ENCODE measurements at regions not wholly inside any gene's neighbourhood (a gene's known extent, or its start where the extent isn't known, plus 50 kb on each side); places are given as distances from the start of the nearest gene placed in this dataset.
"Not testable (repeated sequence)": the region's sequence is repeated elsewhere in the genome, so short reads cannot be mapped to it uniquely, and the experiment has no call there.

DNA sequence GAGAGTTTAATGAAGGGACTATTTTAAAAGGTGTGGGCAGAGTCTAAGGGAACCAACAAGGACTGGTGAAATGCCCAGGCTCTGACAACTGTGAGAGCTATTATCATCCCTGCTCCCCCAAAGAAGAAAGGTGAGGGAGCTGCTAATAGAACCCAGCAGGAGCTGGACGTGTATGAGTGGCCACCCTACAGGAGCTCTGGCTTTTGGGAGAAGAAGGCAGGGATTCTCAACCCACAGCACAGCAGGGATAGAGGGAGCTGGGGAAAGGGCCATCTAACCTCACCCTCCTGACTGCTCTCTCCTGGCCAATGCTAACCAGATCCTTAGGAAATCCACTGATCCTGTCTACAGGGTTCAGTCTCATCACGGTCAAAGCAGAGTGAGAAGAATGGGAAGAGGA is 57.1 kb downstream of the GRIN2B start:
- no peak for DNase-seq (ENCODE audit: low read depth)

DNA sequence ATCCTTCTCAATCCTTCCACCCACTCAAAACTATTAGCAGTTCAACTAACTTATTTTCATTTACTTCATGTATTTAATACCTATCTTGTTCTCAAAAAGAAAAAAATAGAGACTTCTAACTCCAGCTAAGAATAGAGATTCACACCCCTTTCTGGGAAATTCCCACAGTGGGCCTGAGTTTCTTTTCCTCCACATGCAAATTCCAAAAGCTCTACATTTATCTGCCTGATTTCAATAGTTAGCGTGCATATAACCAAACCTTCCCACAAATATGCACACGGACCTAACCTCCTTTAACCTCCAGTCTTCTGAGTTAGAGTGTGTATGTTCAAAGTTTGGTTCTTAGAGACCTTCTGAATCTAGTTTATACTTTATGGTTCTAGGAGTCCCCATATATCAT is 62.5 kb downstream of the GRIN2B start:
- no peak for DNase-seq (ENCODE audit: low read depth)

DNA sequence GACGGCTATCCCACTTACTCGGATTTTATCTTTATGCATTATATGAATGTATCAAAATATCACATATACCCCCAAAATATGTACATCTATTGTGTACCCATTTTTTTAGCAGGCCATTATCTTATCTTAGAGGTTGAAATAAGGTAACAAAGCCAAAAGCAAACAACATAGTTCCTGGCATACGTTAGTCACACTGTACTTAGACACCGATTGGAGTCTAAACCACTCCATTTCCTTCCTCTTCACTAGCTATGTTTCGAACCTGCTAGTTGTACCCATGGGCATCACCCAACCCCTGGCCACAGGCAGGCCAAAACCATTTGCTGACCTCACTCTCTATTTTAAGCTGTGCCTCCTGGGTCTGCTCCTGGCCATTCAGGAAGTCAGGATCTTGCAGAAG is 66.3 kb downstream of the GRIN2B start:
- no peak for DNase-seq (ENCODE audit: low read depth)

- no peak for DNase-seq (ENCODE audit: low read depth)
Observed at GRCh38 chr12:13913371-13913770, 68.0 kb downstream of the GRIN2B start.

DNA sequence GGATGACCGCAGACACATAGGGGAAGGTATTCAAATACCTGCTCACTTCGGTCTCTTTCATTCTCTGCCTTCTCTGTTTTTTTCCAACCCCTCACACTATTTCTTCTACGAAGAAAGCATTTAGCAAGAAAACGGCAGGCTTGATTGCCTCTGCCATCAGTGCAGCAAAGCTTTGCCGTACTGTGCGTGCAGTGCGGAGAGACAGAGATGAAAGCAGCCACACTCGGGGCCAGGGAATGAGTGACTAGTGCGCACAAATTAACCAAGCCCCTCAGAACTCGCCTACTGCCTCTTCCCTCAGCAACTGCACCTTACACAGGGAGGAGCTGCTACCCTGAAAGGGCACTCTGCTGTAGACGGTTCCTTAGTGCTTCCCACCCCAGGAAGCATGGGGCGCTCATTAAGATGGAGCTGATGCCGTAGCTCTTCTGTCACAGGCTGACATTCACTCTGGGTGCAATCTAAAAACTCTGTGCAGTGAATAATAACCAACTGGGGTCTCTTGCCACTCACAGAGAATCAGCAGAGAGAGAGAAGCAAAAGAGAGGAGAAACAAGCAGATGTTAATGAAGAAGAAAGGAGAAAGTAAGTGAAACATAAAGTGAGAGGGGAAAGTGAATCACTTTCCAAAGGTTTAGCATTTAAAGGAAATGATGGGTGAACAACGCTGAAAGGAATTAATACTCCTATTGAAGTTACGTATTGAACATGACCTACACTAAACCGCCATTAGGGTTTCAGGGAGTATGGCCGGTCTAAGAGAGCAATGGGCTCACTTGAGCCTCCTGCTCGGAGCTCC is 69.4 kb downstream of the GRIN2B start:
- DNase-seq (ENCODE audit: low read depth), result no peak

DNA sequence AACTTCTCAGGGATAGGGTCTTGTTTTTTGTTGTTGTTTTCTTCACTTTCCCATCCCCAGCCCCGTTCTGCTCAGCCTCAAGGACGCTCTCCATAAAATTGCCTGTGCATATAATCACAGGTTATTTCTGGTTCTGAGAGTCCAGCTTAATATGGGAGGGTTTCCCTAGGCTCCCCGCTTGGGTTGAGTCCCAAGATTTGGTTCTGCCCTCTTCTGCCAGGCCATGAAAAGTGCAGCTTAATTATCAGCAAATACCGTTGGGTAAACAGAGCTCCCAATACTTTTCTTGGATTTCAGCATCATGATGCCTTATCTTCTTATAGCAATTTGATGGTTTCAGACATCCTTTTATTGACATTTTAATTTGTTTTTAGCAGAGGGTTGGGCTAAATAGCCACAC is 75.6 kb downstream of the GRIN2B start:
- no peak for DNase-seq (ENCODE audit: low read depth)

DNA sequence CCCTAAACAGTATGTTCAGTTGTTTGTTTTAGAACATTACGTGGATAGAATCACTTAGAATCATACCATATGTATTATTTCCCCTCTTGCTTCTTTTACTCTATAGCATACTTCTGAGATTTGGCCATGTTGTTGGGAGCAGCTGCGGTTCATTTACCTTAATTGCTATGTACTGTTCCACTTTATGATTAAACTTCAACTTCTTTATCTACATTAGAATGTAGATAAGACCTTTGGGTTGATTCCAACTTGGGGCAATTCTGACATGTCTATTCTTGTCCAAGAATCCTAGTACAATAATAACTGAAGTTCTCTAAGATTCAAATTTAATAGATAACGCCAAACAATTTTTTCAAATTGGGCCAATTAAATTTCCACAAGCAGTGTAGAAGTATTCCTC is 80.7 kb downstream of the GRIN2B start:
- DNase-seq (ENCODE audit: low read depth), result no peak

DNA sequence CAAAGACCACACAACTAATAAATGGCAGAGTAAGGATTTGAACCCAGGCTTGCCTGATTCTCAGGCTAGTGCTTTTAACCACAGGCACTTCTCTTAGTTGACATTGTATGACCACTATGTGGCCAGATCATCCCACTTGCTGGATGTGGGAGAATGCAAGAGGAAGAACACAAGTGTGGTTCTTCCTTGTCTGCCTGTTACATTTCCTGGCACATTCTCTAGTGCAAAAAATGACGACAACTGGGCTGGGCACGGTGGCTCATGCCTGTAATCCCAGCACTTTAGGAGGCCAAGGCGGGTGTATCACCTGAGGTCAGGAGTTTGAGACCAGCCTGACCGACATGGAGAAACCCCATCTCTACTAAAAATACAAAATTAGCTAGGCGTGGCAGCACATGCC is 83.0 kb downstream of the GRIN2B start:
- not testable (repeated sequence) for DNase-seq (ENCODE audit: low read depth)

GRCh38 chr12:13897811-13898210 is 83.6 kb downstream of the GRIN2B start:
- DNase-seq (ENCODE audit: low read depth), result no peak

GRCh38 chr12:13896063-13896626 is 85.3 kb downstream of the GRIN2B start:
- no peak for DNase-seq (ENCODE audit: low read depth)

- DNase-seq (ENCODE audit: low read depth), result no peak
Observed at GRCh38 chr12:13891902-13892301, 89.5 kb downstream of the GRIN2B start.

GRCh38 chr12:13890943-13891342 is 90.5 kb downstream of the GRIN2B start:
- DNase-seq (ENCODE audit: low read depth), result no peak

- no peak for DNase-seq (ENCODE audit: low read depth)
Observed at GRCh38 chr12:13887779-13888388, 93.5 kb downstream of the GRIN2B start.

DNA sequence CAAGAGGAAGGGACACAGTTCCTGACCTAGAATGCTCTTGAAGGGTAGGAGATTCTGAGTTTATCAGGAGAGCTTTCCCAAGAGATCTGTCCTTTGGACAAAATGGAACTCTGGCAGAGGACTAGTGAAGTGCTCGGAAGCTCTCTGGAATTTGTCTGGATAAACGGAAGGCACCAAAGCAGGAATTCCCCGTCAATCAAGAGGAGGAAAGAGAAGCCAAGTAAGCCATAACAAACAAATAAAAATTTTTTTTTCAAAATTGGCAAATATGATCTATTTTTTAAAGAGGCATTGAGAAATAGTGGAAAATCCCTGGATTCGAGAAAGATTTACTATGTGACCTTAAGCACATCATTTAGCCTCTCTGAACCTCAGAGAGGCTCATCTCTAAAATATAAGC is 99.2 kb downstream of the GRIN2B start:
- DNase-seq (ENCODE audit: low read depth), result no peak

GRCh38 chr12:13880613-13881012 is 100.8 kb downstream of the GRIN2B start:
- DNase-seq (ENCODE audit: low read depth), result no peak

DNA sequence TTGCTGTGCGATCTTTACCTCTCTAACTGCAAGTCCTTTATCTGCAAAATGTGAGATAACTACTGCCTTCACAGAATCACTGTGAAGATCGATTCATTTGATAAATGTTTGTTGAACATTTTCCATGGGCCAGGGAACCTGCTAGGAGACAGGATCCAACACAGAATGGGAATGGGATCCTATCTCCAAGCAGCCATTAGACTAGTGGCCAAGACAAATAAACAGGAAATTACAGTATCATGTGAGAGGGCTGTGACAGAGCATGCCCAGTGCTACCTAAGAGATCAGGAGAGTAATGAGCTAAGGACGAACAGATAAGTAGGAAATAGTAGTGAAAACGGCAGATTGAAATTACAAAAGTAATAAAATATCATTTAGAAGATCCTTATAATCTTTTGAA is 105.7 kb downstream of the GRIN2B start:
- no peak for DNase-seq (ENCODE audit: low read depth)

- DNase-seq (ENCODE audit: low read depth), result no peak
Observed at GRCh38 chr12:13870255-13870654, 111.1 kb downstream of the GRIN2B start.

DNA sequence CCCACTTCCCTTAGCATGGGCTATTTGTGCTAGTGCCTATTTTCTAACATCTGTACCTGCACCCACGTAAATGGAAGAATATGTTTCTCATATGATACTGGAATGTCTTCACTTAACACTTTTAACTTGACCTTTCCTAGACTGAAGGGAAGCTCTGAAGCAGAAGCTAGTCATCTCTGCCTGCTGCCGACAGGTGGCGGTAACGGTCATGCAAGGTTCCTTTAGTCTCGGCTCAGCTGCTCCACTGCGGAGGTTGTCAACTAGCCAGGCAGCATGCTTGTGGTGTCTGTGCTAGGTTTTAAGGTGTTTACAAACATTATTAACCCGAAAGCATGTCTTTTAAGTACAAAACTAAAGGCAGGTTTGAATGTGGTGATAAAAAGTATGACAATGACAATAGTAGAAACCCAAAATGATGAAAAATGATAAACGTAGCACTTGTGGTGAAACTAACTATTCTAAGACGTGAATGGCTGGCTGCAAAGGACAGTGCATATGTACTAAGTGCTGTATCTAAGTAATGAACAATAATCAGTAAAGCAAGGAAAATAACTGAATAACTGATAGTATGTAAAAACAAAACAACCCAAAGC is 117.2 kb downstream of the GRIN2B start:
- peak; percentile 36 for DNase-seq (ENCODE audit: low read depth)

GRCh38 chr12:13857750-13858149 is 123.7 kb downstream of the GRIN2B start:
- no peak for DNase-seq (ENCODE audit: low read depth)

DNA sequence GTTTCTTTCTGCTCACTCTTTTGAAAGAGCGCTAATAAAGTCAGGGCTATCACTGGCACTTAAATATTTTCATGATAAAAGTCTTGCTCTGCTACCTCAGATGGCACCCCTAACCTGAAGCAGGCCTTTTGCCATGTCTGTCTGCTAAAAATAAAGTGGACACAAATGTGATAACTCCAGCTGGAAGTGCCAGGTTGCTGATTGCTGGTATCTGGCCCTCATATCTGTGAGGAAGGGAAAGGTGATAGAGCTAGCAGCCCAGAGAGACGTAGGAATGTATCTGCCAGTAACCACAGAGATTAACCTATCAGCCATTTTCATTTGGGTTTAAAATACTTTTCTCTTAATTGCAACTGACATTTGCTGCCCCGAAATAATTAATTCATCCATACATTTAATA is 127.9 kb downstream of the GRIN2B start:
- no peak for DNase-seq (ENCODE audit: low read depth)

- DNase-seq (ENCODE audit: low read depth), result no peak
Observed at GRCh38 chr12:13851828-13852227, 129.6 kb downstream of the GRIN2B start.

- no peak for DNase-seq (ENCODE audit: low read depth)
Observed at GRCh38 chr12:13849456-13849855, 131.9 kb downstream of the GRIN2B start.

DNA sequence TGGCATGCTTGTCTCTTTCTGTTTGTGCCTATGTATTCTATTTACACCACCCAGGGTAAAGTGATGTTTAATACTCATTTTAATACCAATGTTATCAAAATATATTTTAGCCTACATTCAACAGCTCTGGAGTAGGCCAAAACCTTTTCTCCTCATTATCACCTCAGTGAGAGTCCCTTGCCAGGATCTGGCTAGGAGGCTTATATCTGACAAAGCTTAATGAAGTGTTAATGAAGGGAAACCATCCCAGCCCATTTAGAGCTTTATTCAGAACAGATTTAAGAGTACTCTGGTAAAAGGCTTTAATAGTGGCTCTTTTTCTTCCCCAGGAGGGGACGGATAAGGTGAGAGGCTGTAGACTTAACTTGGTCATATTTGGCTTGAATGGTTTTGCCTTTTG is 137.6 kb downstream of the GRIN2B start:
- DNase-seq (ENCODE audit: low read depth), result no peak

Data from stimulated activated CD8-positive, alpha-beta memory T cell treated with anti-CD3 and anti-CD28 coated beads, Interleukin-4, amount 100 ng/mL, for 24 hours (primary cell).